IMR-90 (cell line): ENCODE measurements at regions not wholly inside any gene's neighbourhood (a gene's known extent, or its start where the extent isn't known, plus 50 kb on each side); places are given as distances from the start of the nearest gene placed in this dataset.

Source experiments
- ATAC-seq: fragments of 200-7000 bp; cut with Tn5 transposase; 2 replicates; pipeline ENCODE4 v1.9.1; 2020; ENCODE audit warnings: low read depth, mild to moderate bottlenecking, moderate library complexity
- BruUV-seq: library from RNA; stranded (reverse); fragments of 400-500 nt; replicated peaks from 2 replicates; lab custom pipeline; 2021; lab: Mats Ljungman, UMichigan
- CTCF ChIA-PET: fragments of 300-600 bp; formaldehyde crosslinking; extraction: SDS; loops from one replicate; lab custom pipeline; 2021; ENCODE audit warnings: antibody characterized with exemption; lab: Yijun Ruan, JAX
- POLR2A ChIA-PET: fragments of 300-600 bp; sonication (Branson Sonifier 250); formaldehyde crosslinking; loops from one replicate; lab custom pipeline; 2022; ENCODE audit warnings: antibody characterized with exemption; ENCODE audit not compliant: unreplicated experiment; lab: Charles Lee
- DNase-seq: peaks from one replicate; pipeline ENCODE4 v3.0.0; 2013
- H2AFZ ChIP-seq: replicated peaks from 2 replicates; pipeline ENCODE3; 2013; ENCODE audit warnings: low read length, mild to moderate bottlenecking; ENCODE audit not compliant: poor library complexity
- H2AK5ac ChIP-seq: 2 replicates; pipeline ENCODE4 v1.6.1; 2013; ENCODE audit warnings: low read depth, low read length, inconsistent platforms
- H2AK9ac ChIP-seq: replicated peaks from 2 replicates; pipeline ENCODE3; 2013; ENCODE audit warnings: mild to moderate bottlenecking, low read depth, low read length, moderate library complexity; ENCODE audit not compliant: poor library complexity
- H2BK120ac ChIP-seq: 2 replicates; pipeline ENCODE4 v1.6.1; 2013; ENCODE audit warnings: low read depth, low read length, inconsistent platforms
- H2BK15ac ChIP-seq: 3 replicates; pipeline ENCODE4 v1.6.1; 2013; ENCODE audit warnings: low read depth, low read length, inconsistent platforms
- H2BK20ac ChIP-seq: 2 replicates; pipeline ENCODE4 v1.6.1; 2013; ENCODE audit warnings: low read depth, mild to moderate bottlenecking, inconsistent platforms, low read length, moderate library complexity
- H2BK5ac ChIP-seq: 2 replicates; pipeline ENCODE4 v1.6.1; 2013; ENCODE audit warnings: mild to moderate bottlenecking, low read depth, low read length, inconsistent platforms; ENCODE audit not compliant: poor library complexity, severe bottlenecking
- H3K14ac ChIP-seq: replicated peaks from 2 replicates; pipeline ENCODE4 v1.6.1; 2013; ENCODE audit warnings: low read depth, low read length, inconsistent platforms
- H3K18ac ChIP-seq: 2 replicates; pipeline ENCODE4 v1.6.1; 2013; ENCODE audit warnings: low read depth, low read length, control low read depth
- H3K23ac ChIP-seq: 2 replicates; pipeline ENCODE4 v1.6.1; 2013; ENCODE audit warnings: low read depth, low read length, inconsistent platforms
- H3K27ac ChIP-seq: 2 replicates; pipeline ENCODE4 v1.5.1; 2013; ENCODE audit warnings: mild to moderate bottlenecking, control low read depth, low read length; ENCODE audit not compliant: insufficient read depth
- H3K27me3 ChIP-seq: 2 replicates; pipeline ENCODE4 v1.6.1; 2013; ENCODE audit warnings: low read length; ENCODE audit not compliant: control insufficient read depth, insufficient read depth
- H3K36me3 ChIP-seq: 2 replicates; pipeline ENCODE4 v1.6.1; 2013; ENCODE audit warnings: low read length, mixed read lengths; ENCODE audit not compliant: control insufficient read depth, insufficient read depth
- H3K4ac ChIP-seq: 2 replicates; pipeline ENCODE4 v1.6.1; 2013; ENCODE audit warnings: low read depth, low read length, inconsistent platforms
- H3K4me1 ChIP-seq: 2 replicates; pipeline ENCODE4 v1.6.1; 2013; ENCODE audit warnings: low read length, mixed read lengths; ENCODE audit not compliant: control insufficient read depth, insufficient read depth
- H3K4me2 ChIP-seq: 2 replicates; pipeline ENCODE4 v1.6.1; 2013; ENCODE audit warnings: low read depth, mild to moderate bottlenecking, control low read depth, low read length, moderate library complexity
- H3K4me3 ChIP-seq: 2 replicates; pipeline ENCODE4 v1.5.1; 2013; ENCODE audit warnings: low read depth, mild to moderate bottlenecking, control low read depth, low read length, moderate library complexity; ENCODE audit not compliant: insufficient read depth
- H3K56ac ChIP-seq: 2 replicates; pipeline ENCODE4 v1.6.1; 2013; ENCODE audit warnings: low read length, inconsistent platforms; ENCODE audit not compliant: insufficient read depth; ENCODE audit errors: extremely low read depth
- H3K79me1 ChIP-seq, 2 experiments: 2 replicates each; pipeline ENCODE4 v1.6.1; 2013; ENCODE audit warnings: low read length in 2 of 2, inconsistent platforms in 1 of 2, low read depth in 1 of 2
- H3K9ac ChIP-seq: 2 replicates; pipeline ENCODE4 v1.6.1; 2013; ENCODE audit warnings: low read depth, low read length, control low read depth
- H3K9me1 ChIP-seq: 2 replicates; pipeline ENCODE4 v1.6.1; 2013; ENCODE audit warnings: low read length, inconsistent platforms; ENCODE audit not compliant: insufficient read depth
- H3K9me3 ChIP-seq: 2 replicates; pipeline ENCODE4 v1.6.1; 2013; ENCODE audit warnings: low read length; ENCODE audit not compliant: control insufficient read depth, insufficient read depth
- H4K20me1 ChIP-seq: 2 replicates; pipeline ENCODE4 v1.6.1; 2013; ENCODE audit warnings: low read length, inconsistent platforms; ENCODE audit not compliant: insufficient read depth
- H4K5ac ChIP-seq: 2 replicates; pipeline ENCODE4 v1.6.1; 2013; ENCODE audit warnings: mild to moderate bottlenecking, low read depth, low read length, control low read depth
- H4K8ac ChIP-seq, 2 experiments: 2 replicates each; pipeline ENCODE4 v1.6.1; 2013; ENCODE audit warnings: low read depth in 2 of 2, low read length in 2 of 2, control low read depth in 1 of 2, inconsistent platforms in 1 of 2
- H4K91ac ChIP-seq: 2 replicates; pipeline ENCODE4 v1.6.1; 2013; ENCODE audit warnings: low read depth, low read length, inconsistent platforms; ENCODE audit not compliant: insufficient read depth
- BHLHE40 ChIP-seq: fragments of 150-350 bp; IDR thresholded peaks from 2 replicates; pipeline ENCODE4 v1.6.1; 2016; ENCODE audit warnings: mild to moderate bottlenecking, low read depth, low read length
- CEBPB ChIP-seq: IDR thresholded peaks from 2 replicates; pipeline ENCODE4 v1.6.1; 2012; ENCODE audit warnings: low read depth, low read length, improper control_type of control experiment
- CHD1 ChIP-seq: IDR thresholded peaks from 2 replicates; pipeline ENCODE4 v1.6.1; 2012; ENCODE audit warnings: low read depth, low read length, improper control_type of control experiment
- CTCF ChIP-seq: conservative IDR thresholded peaks from 2 replicates; pipeline ENCODE4 v1.5.1; 2012; ENCODE audit warnings: mild to moderate bottlenecking, low read depth, low read length, improper control_type of control experiment
- ELK1 ChIP-seq: fragments of 150-350 bp; IDR thresholded peaks from 2 replicates; pipeline ENCODE4 v1.6.1; 2016; ENCODE audit warnings: low read depth, mild to moderate bottlenecking, low read length, moderate library complexity, borderline replicate concordance
- FOS ChIP-seq: fragments of 150-350 bp; IDR thresholded peaks from 2 replicates; pipeline ENCODE4 v1.6.1; 2016; ENCODE audit warnings: low read depth, low read length
- MAFK ChIP-seq: IDR thresholded peaks from 2 replicates; pipeline ENCODE4 v1.6.1; 2012; ENCODE audit warnings: low read depth, low read length, improper control_type of control experiment
- MAZ ChIP-seq: IDR thresholded peaks from 2 replicates; pipeline ENCODE4 v1.6.1; 2012; ENCODE audit warnings: low read depth, mild to moderate bottlenecking, low read length, improper control_type of control experiment, moderate library complexity, borderline replicate concordance
- MXI1 ChIP-seq: IDR thresholded peaks from 2 replicates; pipeline ENCODE4 v1.6.1; 2012; ENCODE audit warnings: low read depth, mild to moderate bottlenecking, low read length, moderate library complexity, borderline replicate concordance
- NFE2L2 ChIP-seq: fragments of 150-350 bp; IDR thresholded peaks from 2 replicates; pipeline ENCODE4 v1.6.1; 2016; ENCODE audit warnings: low read depth, mild to moderate bottlenecking, low read length
- POLR2A ChIP-seq: IDR thresholded peaks from 2 replicates; pipeline ENCODE4 v1.6.1; 2012; ENCODE audit warnings: mild to moderate bottlenecking, low read depth, low read length
- RAD21 ChIP-seq: IDR thresholded peaks from 2 replicates; pipeline ENCODE4 v1.6.1; 2012; ENCODE audit warnings: low read length, improper control_type of control experiment
- RCOR1 ChIP-seq: IDR thresholded peaks from 2 replicates; pipeline ENCODE4 v1.6.1; 2012; ENCODE audit warnings: mild to moderate bottlenecking, low read length, improper control_type of control experiment; ENCODE audit not compliant: insufficient replicate concordance
- RFX5 ChIP-seq: IDR thresholded peaks from 2 replicates; pipeline ENCODE4 v1.8.0; 2012; ENCODE audit warnings: low read depth, mild to moderate bottlenecking, low read length, moderate library complexity
- SMC3 ChIP-seq: fragments of 150-350 bp; IDR thresholded peaks from 2 replicates; pipeline ENCODE4 v1.6.1; 2016; ENCODE audit warnings: low read depth, mild to moderate bottlenecking, antibody characterized with exemption, low read length, moderate library complexity
- USF2 ChIP-seq: fragments of 150-350 bp; IDR thresholded peaks from 2 replicates; pipeline ENCODE4 v1.6.1; 2017; ENCODE audit warnings: mild to moderate bottlenecking, antibody characterized with exemption, low read length, low read depth
- WGBS, 2 experiments: methylation state at CpG; one replicate each; pipeline versions ENCODE4 v1.1.5 to v1.1.7; 2013; ENCODE audit warnings: missing lambda C conversion rate in 2 of 2; ENCODE audit not compliant: insufficient read length in 1 of 2; ENCODE audit errors: extremely low coverage in 2 of 2; 5-methylcytosine and 5-hydroxymethylcytosine counted together
- dilution Hi-C: fragments of 300-500 bp; cut with HindIII; formaldehyde crosslinking; loops from one replicate; pipeline ENCODE4 v1.14.3; 2018; ENCODE audit warnings: low sequenced_read_pairs; ENCODE audit not compliant: unreplicated experiment
- in situ Hi-C: fragments of 300-500 bp; cut with MboI; formaldehyde crosslinking; loops from 3 replicates; pipeline ENCODE4 v1.14.3; 2019; ENCODE audit warnings: low sequenced_read_pairs, inconsistent platforms, mixed read lengths
- intact Hi-C: fragments of 100-400 bp; cut with micrococcal nuclease; formaldehyde crosslinking; loops from 2 replicates; pipeline ENCODE4 v1.10.0; 2022

- no CpG with 5 or more reads among the region's 1 CpG for WGBS, 2 experiments
- Histone ChIP-seq H2AFZ (no peak overlapping the region), H2BK15ac (no peak overlapping the region), H2AK5ac (no peak overlapping the region), H4K8ac (no peak overlapping the region), H2BK20ac (no peak overlapping the region), H2AK9ac (no peak overlapping the region), H3K4me2 (no peak overlapping the region), H3K27ac (no peak overlapping the region), H3K79me1 (no peaks in the 10 kb centered on the region), H4K91ac (no peak overlapping the region), H3K9ac (no peak overlapping the region), H3K23ac (no peak overlapping the region), H3K14ac (no peak overlapping the region), H3K4me1 (no peaks in the 10 kb centered on the region), H4K5ac (no peak overlapping the region), H3K56ac (no peak overlapping the region; the same call in 1 of the 2 replicates), H3K9me1 (no peaks in the 10 kb centered on the region), H4K20me1 (no peaks in the 10 kb centered on the region), H3K4ac (no peak overlapping the region), H3K18ac (no peak overlapping the region), H3K4me3 (no peak overlapping the region), H3K27me3 (no peaks in the 10 kb centered on the region), H2BK120ac (no peak overlapping the region), H2BK5ac (no peak overlapping the region), H3K36me3 (no peaks in the 10 kb centered on the region), H3K9me3 (peaks cover 2% of the 10 kb centered on the region)
- in situ Hi-C loops (no loop called here), dilution Hi-C loops (no loop called here), intact Hi-C loops (no loop called here)
- ATAC-seq = no peak
- TF ChIP-seq ELK1 (no peak), MAZ (no peak), CEBPB (no peak), RAD21 (no peak), POLR2A (no peak), SMC3 (no peak), MXI1 (no peak), NFE2L2 (no peak), FOS (no peak), CTCF (no peak), CHD1 (no peak), USF2 (no peak), RCOR1 (no peak), BHLHE40 (no peak), RFX5 (no peak), MAFK (no peak)
- CTCF ChIA-PET = no interaction called here
- BruUV-seq = no TSS peak
- no peak for DNase-seq
- POLR2A ChIA-PET = no interaction called here
Measured at GRCh38 chr14:78070344-78070743, 99.8 kb upstream of the NRXN3 start.
